A549 (cell line): ENCODE measurements at regions not wholly inside any gene's neighbourhood (a gene's known extent, or its start where the extent isn't known, plus 50 kb on each side); places are given as distances from the start of the nearest gene placed in this dataset.

ENCODE experiments used
- BHLHE40 ChIP-seq: IDR thresholded peaks from 2 replicates; pipeline ENCODE4 v1.6.1; 2012; ENCODE audit warnings: low read depth, low read length, inconsistent platforms
- CTCF ChIP-seq: fragments of >200 bp; sonication (Bioruptor Twin); formaldehyde crosslinking; IDR thresholded peaks from 3 replicates; pipeline ENCODE4 v1.5.1; 2016
- EP300 ChIP-seq, 2 experiments: fragments of >200 bp; sonication (Bioruptor Twin); formaldehyde crosslinking; IDR thresholded peaks; 2 replicates in 1 of 2; 3 replicates in 1 of 2; pipeline ENCODE4 v1.6.1; 2016 to 2017
- HDAC2 ChIP-seq: fragments of 200-600 bp; sonication (generic); IDR thresholded peaks from 2 replicates; pipeline ENCODE4 v1.6.1; 2016
- HOXB5 ChIP-seq: fragments of 250-450 bp; sonication (Bioruptor Pico); IDR thresholded peaks from 2 replicates; pipeline ENCODE4 v1.5.0; 2020; ENCODE audit warnings: mild to moderate bottlenecking, moderate library complexity
- JUN ChIP-seq, 2 experiments: fragments of >200 bp; sonication (Bioruptor Twin); formaldehyde crosslinking; IDR thresholded peaks; 2 replicates in 1 of 2; 3 replicates in 1 of 2; pipeline ENCODE4 v1.6.1; 2016 to 2017
- MAX ChIP-seq: IDR thresholded peaks from 2 replicates; pipeline ENCODE4 v1.6.1; 2012
- PBX3 ChIP-seq: IDR thresholded peaks from 2 replicates; pipeline ENCODE4 v1.6.1; 2012
- POLR2A ChIP-seq: IDR thresholded peaks from 2 replicates; pipeline ENCODE4 v1.6.1; 2012; ENCODE audit warnings: mild to moderate bottlenecking, low read length
- POLR2AphosphoS2 ChIP-seq: conservative IDR thresholded peaks from 2 replicates; pipeline ENCODE4 v1.6.1; 2012; ENCODE audit warnings: low read length, improper control_type of control experiment, inconsistent platforms
- RAD21 ChIP-seq, 2 experiments: fragments of >200 bp in 1 of 2; sonication (Bioruptor Twin) in 1 of 2; formaldehyde crosslinking in 1 of 2; IDR thresholded peaks in 1 of 2; conservative IDR thresholded peaks in 1 of 2; 2 replicates in 1 of 2; 3 replicates in 1 of 2; pipeline ENCODE4 v1.6.1; 2012 to 2018; ENCODE audit warnings: inconsistent platforms in 1 of 2
- RCOR1 ChIP-seq: fragments of 150-350 bp; IDR thresholded peaks from 2 replicates; pipeline ENCODE4 v1.6.1; 2014; ENCODE audit warnings: antibody characterized with exemption, low read length, low read depth
- SMC3 ChIP-seq: fragments of >200 bp; sonication (Bioruptor Twin); formaldehyde crosslinking; IDR thresholded peaks from 3 replicates; pipeline ENCODE4 v1.6.1; 2018; ENCODE audit warnings: inconsistent platforms
- ZSCAN20 ChIP-seq: fragments of 250-450 bp; sonication (Bioruptor Pico); IDR thresholded peaks from 2 replicates; pipeline ENCODE4 v1.8.0; 2022; ENCODE audit warnings: mild to moderate bottlenecking, moderate library complexity

- no peak for TF ChIP-seq CTCF
- TF ChIP-seq POLR2A, result no peak
- no peak for TF ChIP-seq BHLHE40
- no peak for TF ChIP-seq PBX3
- no peak for TF ChIP-seq RCOR1
- TF ChIP-seq ZSCAN20 (CRISPR knock-in tag), result no peak
- TF ChIP-seq POLR2AphosphoS2, result no peak
- TF ChIP-seq JUN (IDR thresholded peaks at IDR 0.05), result no peak
- TF ChIP-seq EP300 (IDR thresholded peaks at IDR 0.05), result no peak
- no peak for TF ChIP-seq HDAC2
- no peak for TF ChIP-seq MAX
- no peak for TF ChIP-seq HOXB5 (CRISPR knock-in tag)
- TF ChIP-seq RAD21 (conservative IDR thresholded peaks at IDR 0.05 in 1 of 2, IDR thresholded peaks at IDR 0.05 in 1 of 2), result no peak
- no peak for TF ChIP-seq SMC3
Measured at GRCh38 chr5:62790348-62790747, 211.7 kb downstream of the LRRC70 start.
